ENCODE measurements at regions not wholly inside any gene's neighbourhood (a gene's known extent, or its start where the extent isn't known, plus 50 kb on each side); places are given as distances from the start of the nearest gene placed in this dataset.

- Histone ChIP-seq H3K36me3 (no peaks in the 10 kb centered on the region), H3K9me3 (ENCODE audit: severe bottlenecking) (peaks cover 3% of the 10 kb centered on the region), H3K27me3 (ENCODE audit: insufficient read depth, low read depth, severe bottlenecking) (no peaks in the 10 kb centered on the region), H3K27ac (no peak overlapping the region), H3K4me3 (ENCODE audit: low read depth, low read length) (no peak overlapping the region)
- DNase-seq: no peak
- TF ChIP-seq CTCF (IDR thresholded peaks at IDR 0.05; ENCODE audit: low read depth, low read length): no peak
Observed at GRCh38 chr5:125229556-125229955, 483.1 kb upstream of the ZNF608 start.

GRCh38 chr5:125232779-125233230, 486.4 kb upstream of the ZNF608 start:
- no peak overlapping the region for H3K27ac ChIP-seq
- TF ChIP-seq CTCF (IDR thresholded peaks at IDR 0.05; ENCODE audit: low read depth, low read length): no peak
- no peaks in the 10 kb centered on the region for H3K36me3 ChIP-seq
- peaks cover 3% of the 10 kb centered on the region for H3K9me3 ChIP-seq (ENCODE audit: severe bottlenecking)
- H3K4me3 ChIP-seq (ENCODE audit: low read depth, low read length): no peak overlapping the region
- no peaks in the 10 kb centered on the region for H3K27me3 ChIP-seq (ENCODE audit: insufficient read depth, low read depth, severe bottlenecking)
- no peak for DNase-seq

GRCh38 chr5:125233944-125234343, 487.5 kb upstream of the ZNF608 start:
- H3K36me3 ChIP-seq: no peaks in the 10 kb centered on the region
- no peak overlapping the region for H3K4me3 ChIP-seq (ENCODE audit: low read depth, low read length)
- no peak for TF ChIP-seq CTCF (IDR thresholded peaks at IDR 0.05; ENCODE audit: low read depth, low read length)
- peaks cover 3% of the 10 kb centered on the region for H3K9me3 ChIP-seq (ENCODE audit: severe bottlenecking)
- H3K27ac ChIP-seq: no peak overlapping the region
- H3K27me3 ChIP-seq (ENCODE audit: insufficient read depth, low read depth, severe bottlenecking): no peaks in the 10 kb centered on the region
- no peak for DNase-seq

GRCh38 chr5:125236007-125236406, 489.6 kb upstream of the ZNF608 start:
- Histone ChIP-seq H3K9me3 (ENCODE audit: severe bottlenecking) (peaks cover 3% of the 10 kb centered on the region), H3K27me3 (ENCODE audit: insufficient read depth, low read depth, severe bottlenecking) (no peaks in the 10 kb centered on the region), H3K27ac (no peak overlapping the region), H3K4me3 (ENCODE audit: low read depth, low read length) (no peak overlapping the region), H3K36me3 (no peaks in the 10 kb centered on the region)
- no peak for DNase-seq
- TF ChIP-seq CTCF (IDR thresholded peaks at IDR 0.05; ENCODE audit: low read depth, low read length): no peak

GRCh38 chr5:125236981-125237380, 490.5 kb upstream of the ZNF608 start:
- H3K27me3 ChIP-seq (ENCODE audit: insufficient read depth, low read depth, severe bottlenecking): no peaks in the 10 kb centered on the region
- peaks cover 2% of the 10 kb centered on the region for H3K9me3 ChIP-seq (ENCODE audit: severe bottlenecking)
- no peak for TF ChIP-seq CTCF (IDR thresholded peaks at IDR 0.05; ENCODE audit: low read depth, low read length)
- no peaks in the 10 kb centered on the region for H3K36me3 ChIP-seq
- H3K27ac ChIP-seq: no peak overlapping the region
- DNase-seq: no peak
- H3K4me3 ChIP-seq (ENCODE audit: low read depth, low read length): no peak overlapping the region

- Histone ChIP-seq H3K27me3 (ENCODE audit: insufficient read depth, low read depth, severe bottlenecking) (no peaks in the 10 kb centered on the region), H3K4me3 (ENCODE audit: low read depth, low read length) (no peak overlapping the region), H3K9me3 (ENCODE audit: severe bottlenecking) (peaks cover 9% of the 10 kb centered on the region), H3K27ac (no peak overlapping the region), H3K36me3 (no peaks in the 10 kb centered on the region)
- TF ChIP-seq CTCF (IDR thresholded peaks at IDR 0.05; ENCODE audit: low read depth, low read length): no peak
- no peak for DNase-seq
Observed at GRCh38 chr5:125244531-125244930, 498.1 kb upstream of the ZNF608 start.

Data from WERI-Rb-1 (cell line).